Erythroblast (primary cell): ENCODE measurements at regions not wholly inside any gene's neighbourhood (a gene's known extent, or its start where the extent isn't known, plus 50 kb on each side); places are given as distances from the start of the nearest gene placed in this dataset.

Source experiments
- GATA1 ChIP-seq: IDR thresholded peaks from 2 replicates; pipeline ENCODE4 v1.6.1; 2011; ENCODE audit warnings: low read depth, mild to moderate bottlenecking, control low read depth, low read length, moderate library complexity
- POLR2A ChIP-seq: IDR thresholded peaks from 2 replicates; pipeline ENCODE4 v1.6.1; 2011; ENCODE audit warnings: mild to moderate bottlenecking, low read length

DNA sequence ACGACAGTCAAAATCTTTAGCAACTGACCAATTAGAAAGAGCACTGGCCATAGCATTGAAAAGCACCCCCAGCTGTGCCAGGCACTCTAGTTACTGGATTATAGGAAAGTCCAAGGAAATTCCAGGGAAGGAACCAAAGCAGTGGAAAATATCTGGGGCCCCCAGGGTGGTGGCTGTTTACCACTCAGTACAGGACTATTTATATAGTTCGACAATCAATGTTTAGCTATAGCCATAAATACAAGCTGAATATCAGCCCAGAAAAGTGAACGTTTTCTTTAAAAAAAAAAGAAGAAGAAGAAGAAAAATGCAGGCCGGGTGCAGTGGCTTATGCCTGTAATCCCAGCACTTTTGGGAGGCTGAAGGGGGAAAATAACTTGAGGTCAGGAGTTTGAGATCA, 55.2 kb upstream of the UBAC2 start:
- no peak for TF ChIP-seq POLR2A
- no peak for TF ChIP-seq GATA1
